GM12873 (cell line): ENCODE measurements at regions not wholly inside any gene's neighbourhood (a gene's known extent, or its start where the extent isn't known, plus 50 kb on each side); places are given as distances from the start of the nearest gene placed in this dataset.

Experiments
- CTCF ChIP-seq: IDR thresholded peaks from 2 replicates; pipeline ENCODE4 v1.5.1; 2012; ENCODE audit warnings: low read depth, mild to moderate bottlenecking, moderate library complexity, low read length, control low read depth; ENCODE audit not compliant: insufficient read depth; ENCODE audit errors: missing control alignments

- TF ChIP-seq CTCF, result no peak
Observed at GRCh38 chrX:109857584-109858228, 124.6 kb upstream of the ACSL4 start.

- TF ChIP-seq CTCF, result no peak
Observed at GRCh38 chrX:109858602-109859341, 125.7 kb upstream of the ACSL4 start.

GRCh38 chrX:109859651-109860050 lies 126.6 kb upstream of the ACSL4 start:
- TF ChIP-seq CTCF, result no peak

- TF ChIP-seq CTCF, result no peak
Observed at GRCh38 chrX:109862433-109862832, 129.4 kb upstream of the ACSL4 start.

- no peak for TF ChIP-seq CTCF
Observed at GRCh38 chrX:109863811-109864210, 130.8 kb upstream of the ACSL4 start.

GRCh38 chrX:109871121-109871888 lies 131.6 kb upstream of the TMEM164 start:
- no peak for TF ChIP-seq CTCF
